ENCODE measurements at regions not wholly inside any gene's neighbourhood (a gene's known extent, or its start where the extent isn't known, plus 50 kb on each side); places are given as distances from the start of the nearest gene placed in this dataset.

- Histone ChIP-seq H3K4me3 (no peak overlapping the region), H3K27me3 (peaks cover 24% of the 10 kb centered on the region), H3K27ac (no peak overlapping the region), H3K36me3 (no peaks in the 10 kb centered on the region), H3K9me3 (no peaks in the 10 kb centered on the region), H3K4me1 (no peaks in the 10 kb centered on the region)
- no peak for TF ChIP-seq POLR2AphosphoS5 (IDR thresholded peaks at IDR 0.05)
- TF ChIP-seq POLR2A (IDR thresholded peaks at IDR 0.05), result no peak
- WGBS, result 50% methylated on average over 3 of the region's 3 CpGs
- no peak for DNase-seq (ENCODE audit: low spot score in 2 of 2)
Observed at GRCh38 chr1:62951428-62951827, 167.5 kb downstream of the ATG4C start.

DNA sequence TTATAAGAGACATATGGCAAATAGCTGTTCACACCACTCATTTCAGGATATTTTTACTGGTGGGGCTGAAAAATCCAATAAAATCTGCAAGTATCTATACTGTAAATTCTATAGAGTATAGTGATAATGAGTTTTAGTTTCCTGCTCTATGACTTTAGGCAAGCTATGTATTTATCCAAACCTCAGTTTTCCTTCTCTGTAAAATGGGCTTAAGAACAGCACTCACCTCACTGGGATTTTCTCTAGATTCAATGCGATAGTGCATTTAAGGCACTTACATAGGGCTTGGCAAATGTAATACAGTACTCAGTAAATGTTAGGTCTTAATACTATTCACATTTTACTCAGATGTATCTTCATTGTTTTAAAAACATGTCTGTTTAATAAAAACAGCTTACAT is 168.7 kb downstream of the ATG4C start:
- DNase-seq (ENCODE audit: low spot score in 2 of 2), result no peak
- Histone ChIP-seq H3K9me3 (no peaks in the 10 kb centered on the region), H3K4me1 (no peaks in the 10 kb centered on the region), H3K36me3 (no peaks in the 10 kb centered on the region), H3K4me3 (no peak overlapping the region), H3K27ac (no peak overlapping the region), H3K27me3 (peaks cover 27% of the 10 kb centered on the region)
- TF ChIP-seq, protein P1, sequence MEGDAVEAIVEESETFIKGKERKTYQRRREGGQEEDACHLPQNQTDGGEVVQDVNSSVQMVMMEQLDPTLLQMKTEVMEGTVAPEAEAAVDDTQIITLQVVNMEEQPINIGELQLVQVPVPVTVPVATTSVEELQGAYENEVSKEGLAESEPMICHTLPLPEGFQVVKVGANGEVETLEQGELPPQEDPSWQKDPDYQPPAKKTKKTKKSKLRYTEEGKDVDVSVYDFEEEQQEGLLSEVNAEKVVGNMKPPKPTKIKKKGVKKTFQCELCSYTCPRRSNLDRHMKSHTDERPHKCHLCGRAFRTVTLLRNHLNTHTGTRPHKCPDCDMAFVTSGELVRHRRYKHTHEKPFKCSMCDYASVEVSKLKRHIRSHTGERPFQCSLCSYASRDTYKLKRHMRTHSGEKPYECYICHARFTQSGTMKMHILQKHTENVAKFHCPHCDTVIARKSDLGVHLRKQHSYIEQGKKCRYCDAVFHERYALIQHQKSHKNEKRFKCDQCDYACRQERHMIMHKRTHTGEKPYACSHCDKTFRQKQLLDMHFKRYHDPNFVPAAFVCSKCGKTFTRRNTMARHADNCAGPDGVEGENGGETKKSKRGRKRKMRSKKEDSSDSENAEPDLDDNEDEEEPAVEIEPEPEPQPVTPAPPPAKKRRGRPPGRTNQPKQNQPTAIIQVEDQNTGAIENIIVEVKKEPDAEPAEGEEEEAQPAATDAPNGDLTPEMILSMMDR (IDR thresholded peaks at IDR 0.05), result no peak
- TF ChIP-seq POLR2AphosphoS5 (IDR thresholded peaks at IDR 0.05), result no peak
- TF ChIP-seq EP300 (IDR thresholded peaks at IDR 0.05), result no peak
- TF ChIP-seq POLR2A (IDR thresholded peaks at IDR 0.05), result no peak
- WGBS, result 95% methylated on average over 1 of the region's 1 CpG

DNA sequence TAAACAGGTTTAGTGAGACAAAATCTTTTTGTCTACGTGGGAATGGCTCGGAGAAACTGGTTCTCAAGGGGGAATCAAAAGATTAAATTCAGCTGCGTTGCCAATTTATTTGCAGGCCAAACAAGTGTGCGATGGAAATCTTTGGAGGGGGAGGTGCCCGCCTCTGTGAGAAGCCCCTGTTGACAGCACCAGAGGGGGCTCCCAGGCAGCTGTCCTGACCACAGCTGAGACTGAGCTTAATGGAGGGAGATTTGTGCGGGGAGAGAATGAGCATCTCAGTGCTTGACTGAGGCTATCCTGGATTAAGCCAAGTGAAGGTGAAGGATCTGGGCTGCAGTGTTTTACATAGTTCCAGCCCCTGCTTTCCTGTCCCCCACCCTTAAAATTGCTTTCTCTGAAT is 169.7 kb downstream of the ATG4C start:
- H3K27me3 ChIP-seq, result peaks cover 27% of the 10 kb centered on the region
- no peak overlapping the region for H3K4me3 ChIP-seq
- no peak for DNase-seq (ENCODE audit: low spot score in 2 of 2)
- H3K9me3 ChIP-seq, result no peaks in the 10 kb centered on the region
- H3K36me3 ChIP-seq, result no peaks in the 10 kb centered on the region
- H3K27ac ChIP-seq, result no peak overlapping the region
- TF ChIP-seq, protein P1 (IDR thresholded peaks at IDR 0.05), result no peak
- no peak for TF ChIP-seq POLR2AphosphoS5 (IDR thresholded peaks at IDR 0.05)
- no peak for TF ChIP-seq EP300 (IDR thresholded peaks at IDR 0.05)
- TF ChIP-seq POLR2A (IDR thresholded peaks at IDR 0.05), result no peak
- no peaks in the 10 kb centered on the region for H3K4me1 ChIP-seq
- 57% methylated on average over 6 of the region's 6 CpGs for WGBS

- H3K27ac ChIP-seq, result no peak overlapping the region
- no peaks in the 10 kb centered on the region for H3K9me3 ChIP-seq
- 61% methylated on average over 7 of the region's 7 CpGs for WGBS
- peaks cover 21% of the 10 kb centered on the region for H3K27me3 ChIP-seq
- no peaks in the 10 kb centered on the region for H3K36me3 ChIP-seq
- no peaks in the 10 kb centered on the region for H3K4me1 ChIP-seq
- no peak for DNase-seq (ENCODE audit: low spot score in 2 of 2)
- H3K4me3 ChIP-seq, result no peak overlapping the region
- TF ChIP-seq, protein P1 (IDR thresholded peaks at IDR 0.05), result no peak
- TF ChIP-seq EP300 (IDR thresholded peaks at IDR 0.05) (no peak), POLR2A (IDR thresholded peaks at IDR 0.05) (no peak), POLR2AphosphoS5 (IDR thresholded peaks at IDR 0.05) (no peak)
Observed at GRCh38 chr1:62954758-62955157, 170.8 kb downstream of the ATG4C start.

- 67% methylated on average over 1 of the region's 1 CpG for WGBS
- TF ChIP-seq EP300 (IDR thresholded peaks at IDR 0.05) (no peak), POLR2AphosphoS5 (IDR thresholded peaks at IDR 0.05) (no peak), POLR2A (IDR thresholded peaks at IDR 0.05) (no peak)
- TF ChIP-seq, protein P1 (IDR thresholded peaks at IDR 0.05), result no peak
- peaks cover 19% of the 10 kb centered on the region for H3K27me3 ChIP-seq
- no peak for DNase-seq (ENCODE audit: low spot score in 2 of 2)
- H3K4me3 ChIP-seq, result no peak overlapping the region
- no peaks in the 10 kb centered on the region for H3K4me1 ChIP-seq
- H3K27ac ChIP-seq, result no peak overlapping the region
- no peaks in the 10 kb centered on the region for H3K36me3 ChIP-seq
- no peaks in the 10 kb centered on the region for H3K9me3 ChIP-seq
Observed at GRCh38 chr1:62955666-62956065, 171.7 kb downstream of the ATG4C start.

Data from suprapubic skin (tissue), 4 donors.